Hepatocyte (in vitro differentiated cells): ENCODE measurements at regions not wholly inside any gene's neighbourhood (a gene's known extent, or its start where the extent isn't known, plus 50 kb on each side); places are given as distances from the start of the nearest gene placed in this dataset.

Experiments used
- CTCF ChIP-seq: fragments of 200-600 bp; sonication (generic); IDR thresholded peaks from 2 replicates; pipeline ENCODE4 v1.5.1; 2016; ENCODE audit warnings: antibody characterized with exemption, mild to moderate bottlenecking; ENCODE audit not compliant: poor library complexity
- EZH2 ChIP-seq: fragments of 200-600 bp; sonication (generic); IDR thresholded peaks from 2 replicates; pipeline ENCODE4 v1.6.1; 2016; ENCODE audit warnings: antibody characterized with exemption, mild to moderate bottlenecking, borderline replicate concordance
- EZH2phosphoT487 ChIP-seq: fragments of 200-600 bp; sonication (generic); IDR thresholded peaks from one replicate; pipeline ENCODE4 v1.6.1; 2018; ENCODE audit warnings: antibody characterized with exemption, mild to moderate bottlenecking, low read depth, moderate library complexity; ENCODE audit not compliant: unreplicated experiment, severe bottlenecking

- TF ChIP-seq CTCF (no peak), EZH2 (no peak), EZH2phosphoT487 (no peak)
Observed at GRCh38 chr1:38436749-38437148, 390.2 kb upstream of the POU3F1 start.
